ENCODE measurements at regions not wholly inside any gene's neighbourhood (a gene's known extent, or its start where the extent isn't known, plus 50 kb on each side); places are given as distances from the start of the nearest gene placed in this dataset.
"Not testable (repeated sequence)": the region's sequence is repeated elsewhere in the genome, so short reads cannot be mapped to it uniquely, and the experiment has no call there.

GRCh38 chr6:28824793-28825731, 98.7 kb downstream of the TRIM27 start:
- DNase-seq = no peak
- H3K4me1 ChIP-seq = peaks cover 0 to 8% (median 2%) of the 10 kb centered on the region in 6 donors
- H3K36me3 ChIP-seq = no peaks in the 10 kb centered on the region
- WGBS, 5 donors = 5 to 8% (median 6%) methylated on average over 34 of the region's 34 CpGs
- H3K9me3 ChIP-seq = peaks cover 0 to 4% (median 0%) of the 10 kb centered on the region in 8 donors
- no peak for TF ChIP-seq CTCF (IDR thresholded peaks at IDR 0.05 in 8 of 11, conservative IDR thresholded peaks at IDR 0.05 in 3 of 11)
- TF ChIP-seq POLR2AphosphoS5 (IDR thresholded peaks at IDR 0.05) = no peak
- no peak for TF ChIP-seq POLR2A (IDR thresholded peaks at IDR 0.05)
- peaks cover 0 to 98% (median 85%) of the 10 kb centered on the region in 7 donors for H3K27me3 ChIP-seq (replicated peaks in 1 of 7)
- H3K27ac ChIP-seq = no peak overlapping the region
- intact Hi-C loops (cut with DNase I; ENCODE audit: low total_unique reads) = no loop called here
- H3K4me3 ChIP-seq = no peak overlapping the region

- Histone ChIP-seq H3K27me3 (replicated peaks in 1 of 7) (peaks cover 0 to 96% (median 77%) of the 10 kb centered on the region in 7 donors), H3K4me1 (peaks cover 0 to 8% (median 2%) of the 10 kb centered on the region in 6 donors), H3K4me3 (no peak overlapping the region), H3K9me3 (peaks cover 0 to 4% (median 0%) of the 10 kb centered on the region in 8 donors), H3K27ac (no peak overlapping the region), H3K36me3 (no peaks in the 10 kb centered on the region)
- TF ChIP-seq POLR2A (IDR thresholded peaks at IDR 0.05) = no peak
- TF ChIP-seq POLR2AphosphoS5 (IDR thresholded peaks at IDR 0.05) = no peak
- 12 to 26% (median 15%) methylated on average over 16 of the region's 16 CpGs for WGBS, 5 donors
- no peak for DNase-seq
- intact Hi-C loops (cut with DNase I; ENCODE audit: low total_unique reads) = no loop called here
These were observed 98.0 kb downstream of the TRIM27 start for GRCh38 chr6:28825732-28826293.

GRCh38 chr6:28831683-28832082, 92.1 kb downstream of the TRIM27 start:
- WGBS, 5 donors = 80 to 90% (median 84%) methylated on average over 6 of the region's 6 CpGs
- intact Hi-C loops (cut with DNase I; ENCODE audit: low total_unique reads) = loop anchor here (10.0 kb wide), 1 partner anchor 147 kb away; no protein-coding TSS in a partner anchor

GRCh38 chr6:28836703-28837102, 87.1 kb downstream of the TRIM27 start:
- intact Hi-C loops (cut with DNase I; ENCODE audit: low total_unique reads) = loop anchor here (5.0 to 10.0 kb wide), 2 partner anchors 152 to 181 kb away; no protein-coding TSS in a partner anchor
- H3K27ac ChIP-seq, DNase-seq, H3K9me3 ChIP-seq, H3K4me3 ChIP-seq, H3K36me3 ChIP-seq: not testable (repeated sequence)
- Histone ChIP-seq H3K4me1 (peaks cover 5 to 33% (median 23%) of the 10 kb centered on the region in 6 donors), H3K27me3 (replicated peaks in 1 of 7) (peaks cover 0 to 72% (median 22%) of the 10 kb centered on the region in 7 donors)
- 36 to 46% (median 41%) methylated on average over 21 of the region's 21 CpGs for WGBS, 5 donors

More at GRCh38 chr6:28831683-28832082, 92.1 kb downstream of the TRIM27 start:
- not testable (repeated sequence) for H3K4me3 ChIP-seq, DNase-seq, H3K4me1 ChIP-seq, H3K27ac ChIP-seq, H3K36me3 ChIP-seq, H3K9me3 ChIP-seq
- H3K27me3 ChIP-seq (replicated peaks in 1 of 7) = peaks cover 0 to 88% (median 36%) of the 10 kb centered on the region in 7 donors

- WGBS, 5 donors = 0 to 3% (median 1%) methylated on average over 11 of the region's 11 CpGs
- Histone ChIP-seq H3K36me3 (no peaks in the 10 kb centered on the region), H3K27ac (peak overlapping the region; percentile 50 to 86 (median 75)), H3K9me3 (no peaks in the 10 kb centered on the region), H3K4me3 (peak overlapping the region; percentile 54 to 89 (median 58)), H3K27me3 (replicated peaks in 1 of 7) (peaks cover 0 to 72% (median 16%) of the 10 kb centered on the region in 7 donors), H3K4me1 (peaks cover 5 to 33% (median 23%) of the 10 kb centered on the region in 6 donors)
- intact Hi-C loops (cut with DNase I; ENCODE audit: low total_unique reads) = loop anchor here (5.0 to 10.0 kb wide), 2 partner anchors 153 to 179 kb away; no protein-coding TSS in a partner anchor
- TF ChIP-seq POLR2A (IDR thresholded peaks at IDR 0.05) = no peak
- no peak for TF ChIP-seq POLR2AphosphoS5 (IDR thresholded peaks at IDR 0.05)
- TF ChIP-seq CTCF (IDR thresholded peaks at IDR 0.05 in 8 of 11, conservative IDR thresholded peaks at IDR 0.05 in 3 of 11) = no peak
- no peak for DNase-seq
These were observed 85.5 kb downstream of the TRIM27 start for GRCh38 chr6:28838289-28838633.
